DOHH2 (cell line): ENCODE measurements at regions not wholly inside any gene's neighbourhood (a gene's known extent, or its start where the extent isn't known, plus 50 kb on each side); places are given as distances from the start of the nearest gene placed in this dataset.

Source experiments
- H3F3A ChIP-seq: fragments of 200-600 bp; sonication (generic), shearing (Covaris generic); 2 replicates; pipeline ENCODE4 v1.6.0; 2016; ENCODE audit warnings: antibody characterized with exemption, mild to moderate bottlenecking; ENCODE audit not compliant: control insufficient read depth, insufficient read depth
- H3K27ac ChIP-seq: fragments of 200-600 bp; sonication (generic); 2 replicates; pipeline ENCODE4 v1.5.1; 2014; ENCODE audit warnings: low read depth, mild to moderate bottlenecking, low read length, moderate library complexity
- H3K27me3 ChIP-seq: fragments of 200-600 bp; sonication (generic); 2 replicates; pipeline ENCODE4 v1.6.1; 2014; ENCODE audit warnings: mild to moderate bottlenecking, low read length, mixed read lengths; ENCODE audit not compliant: control insufficient read depth
- H3K36me3 ChIP-seq: fragments of 200-600 bp; sonication (generic); 2 replicates; pipeline ENCODE4 v1.6.1; 2014; ENCODE audit warnings: mild to moderate bottlenecking, low read length, moderate library complexity, mixed read lengths; ENCODE audit not compliant: control insufficient read depth
- H3K4me1 ChIP-seq: fragments of 200-600 bp; sonication (generic); 2 replicates; pipeline ENCODE4 v1.6.1; 2014; ENCODE audit warnings: mild to moderate bottlenecking, low read length, mixed read lengths; ENCODE audit not compliant: control insufficient read depth
- H3K4me2 ChIP-seq: fragments of 200-600 bp; sonication (generic); 2 replicates; pipeline ENCODE4 v1.6.0; 2014; ENCODE audit warnings: mild to moderate bottlenecking, low read length, moderate library complexity
- H3K4me3 ChIP-seq: fragments of 200-600 bp; sonication (generic); 2 replicates; pipeline ENCODE4 v1.5.1; 2014; ENCODE audit warnings: mild to moderate bottlenecking, low read length, mixed read lengths
- H3K79me2 ChIP-seq: fragments of 200-600 bp; sonication (generic); 2 replicates; pipeline ENCODE4 v1.6.1; 2014; ENCODE audit warnings: mild to moderate bottlenecking, low read length, mixed read lengths; ENCODE audit not compliant: control insufficient read depth
- H3K9me2 ChIP-seq: fragments of 200-600 bp; sonication (generic); replicated peaks from 2 replicates; pipeline ENCODE4 v1.6.1; 2014; ENCODE audit warnings: mild to moderate bottlenecking, low read length, mixed read lengths; ENCODE audit not compliant: control insufficient read depth
- H3K9me3 ChIP-seq: fragments of 200-600 bp; sonication (generic); 2 replicates; pipeline ENCODE4 v1.6.1; 2014; ENCODE audit warnings: antibody characterized with exemption, low read length, mixed read lengths; ENCODE audit not compliant: control insufficient read depth, insufficient read depth
- H4K20me1 ChIP-seq: fragments of 200-600 bp; sonication (generic); 2 replicates; pipeline ENCODE4 v1.6.0; 2014; ENCODE audit warnings: low read depth, mild to moderate bottlenecking, antibody characterized with exemption, low read length, moderate library complexity; ENCODE audit not compliant: control insufficient read depth, insufficient read depth
- EZH2phosphoT487 ChIP-seq: fragments of 200-600 bp; sonication (generic); IDR thresholded peaks from 2 replicates; pipeline ENCODE4 v1.6.1; 2017; ENCODE audit warnings: borderline replicate concordance, mild to moderate bottlenecking, antibody characterized with exemption, low read length, moderate library complexity, mixed read lengths
- TF ChIP-seq, protein P1 (sequence below): fragments of 200-600 bp; sonication (generic); IDR thresholded peaks from one replicate; pipeline ENCODE4 v1.5.1; 2014; ENCODE audit warnings: antibody characterized with exemption, mild to moderate bottlenecking, low read depth, low read length; ENCODE audit not compliant: poor library complexity, severe bottlenecking

DNA sequence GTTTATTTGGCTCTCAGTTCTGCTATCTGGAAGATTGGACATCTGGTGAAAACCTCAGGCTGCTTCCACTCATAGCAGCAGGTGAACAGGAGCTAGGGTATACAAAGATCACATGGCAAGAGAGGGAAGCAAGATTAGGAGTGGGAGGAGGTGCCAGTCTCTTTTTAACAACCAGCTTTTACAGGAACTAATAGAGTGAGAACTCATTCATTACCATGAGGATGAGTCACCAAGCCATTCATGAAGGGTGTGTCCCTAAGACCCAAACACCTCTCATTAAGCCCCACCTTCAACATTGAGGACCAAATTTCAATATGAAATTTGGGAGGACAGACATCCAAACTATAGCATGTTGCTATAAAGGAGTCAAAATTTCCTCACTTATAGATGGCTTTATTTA lies 85.4 kb upstream of the HCRTR2 start:
- Histone ChIP-seq H3K4me3 (no peak overlapping the region), H3K79me2 (no peaks in the 10 kb centered on the region), H3K9me3 (peaks cover 3% of the 10 kb centered on the region; the same call in 1 of the 2 replicates), H4K20me1 (no peaks in the 10 kb centered on the region), H3K4me1 (no peaks in the 10 kb centered on the region), H3K4me2 (no peak overlapping the region), H3K36me3 (no peaks in the 10 kb centered on the region), H3K27me3 (no peaks in the 10 kb centered on the region), H3K27ac (no peak overlapping the region), H3F3A (no peaks in the 10 kb centered on the region), H3K9me2 (no peaks in the 10 kb centered on the region)
- no peak for TF ChIP-seq EZH2phosphoT487
- TF ChIP-seq, protein P1, sequence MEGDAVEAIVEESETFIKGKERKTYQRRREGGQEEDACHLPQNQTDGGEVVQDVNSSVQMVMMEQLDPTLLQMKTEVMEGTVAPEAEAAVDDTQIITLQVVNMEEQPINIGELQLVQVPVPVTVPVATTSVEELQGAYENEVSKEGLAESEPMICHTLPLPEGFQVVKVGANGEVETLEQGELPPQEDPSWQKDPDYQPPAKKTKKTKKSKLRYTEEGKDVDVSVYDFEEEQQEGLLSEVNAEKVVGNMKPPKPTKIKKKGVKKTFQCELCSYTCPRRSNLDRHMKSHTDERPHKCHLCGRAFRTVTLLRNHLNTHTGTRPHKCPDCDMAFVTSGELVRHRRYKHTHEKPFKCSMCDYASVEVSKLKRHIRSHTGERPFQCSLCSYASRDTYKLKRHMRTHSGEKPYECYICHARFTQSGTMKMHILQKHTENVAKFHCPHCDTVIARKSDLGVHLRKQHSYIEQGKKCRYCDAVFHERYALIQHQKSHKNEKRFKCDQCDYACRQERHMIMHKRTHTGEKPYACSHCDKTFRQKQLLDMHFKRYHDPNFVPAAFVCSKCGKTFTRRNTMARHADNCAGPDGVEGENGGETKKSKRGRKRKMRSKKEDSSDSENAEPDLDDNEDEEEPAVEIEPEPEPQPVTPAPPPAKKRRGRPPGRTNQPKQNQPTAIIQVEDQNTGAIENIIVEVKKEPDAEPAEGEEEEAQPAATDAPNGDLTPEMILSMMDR = no peak

DNA sequence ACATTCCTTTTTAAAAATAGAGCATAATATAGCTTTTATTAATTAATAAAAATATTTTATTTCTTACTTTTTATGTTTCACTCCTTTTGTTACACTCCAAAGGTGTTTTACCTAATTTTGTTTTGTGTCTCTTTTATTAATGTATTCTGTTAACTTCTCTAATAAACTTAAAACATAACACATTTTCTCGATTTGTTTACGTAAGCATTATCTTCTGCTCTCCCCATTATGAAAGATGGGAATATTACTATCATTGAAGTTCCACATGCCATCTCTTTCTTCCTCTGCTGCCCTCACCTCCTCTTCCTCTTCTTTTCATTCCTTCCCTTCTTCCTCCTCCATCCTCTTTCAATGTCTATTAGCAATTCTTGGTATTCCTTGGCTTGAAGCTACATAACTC lies 85.0 kb upstream of the HCRTR2 start:
- TF ChIP-seq EZH2phosphoT487 = no peak
- TF ChIP-seq, protein P1 = no peak
- H3K4me1 ChIP-seq = no peaks in the 10 kb centered on the region
- no peaks in the 10 kb centered on the region for H3K36me3 ChIP-seq
- no peaks in the 10 kb centered on the region for H3F3A ChIP-seq
- H3K27me3 ChIP-seq = no peaks in the 10 kb centered on the region
- H3K9me2 ChIP-seq = no peaks in the 10 kb centered on the region
- no peak overlapping the region for H3K4me3 ChIP-seq
- no peaks in the 10 kb centered on the region for H3K79me2 ChIP-seq
- no peaks in the 10 kb centered on the region for H4K20me1 ChIP-seq
- no peak overlapping the region for H3K27ac ChIP-seq
- H3K4me2 ChIP-seq = no peak overlapping the region
- H3K9me3 ChIP-seq = no peaks in the 10 kb centered on the region; the same call in 1 of the 2 replicates

DNA sequence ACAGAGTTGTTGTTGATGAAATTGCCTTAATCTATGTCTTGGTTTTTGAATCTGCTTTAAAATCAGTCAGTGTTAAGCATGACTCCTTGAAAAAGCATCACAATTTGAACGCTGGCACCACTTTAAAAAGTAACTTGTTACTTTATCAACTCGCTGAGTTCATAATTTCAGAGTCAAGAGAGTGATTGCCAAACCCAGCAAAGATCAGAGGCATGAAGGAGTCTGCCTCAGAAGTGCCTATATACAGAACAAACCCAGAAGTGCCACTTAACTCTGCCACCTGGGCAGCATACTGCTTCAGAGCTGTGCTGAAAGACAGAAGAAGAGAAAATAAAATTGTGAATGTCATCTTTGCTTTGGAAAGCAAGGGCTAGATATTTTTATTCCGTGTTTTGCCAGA lies 73.6 kb upstream of the HCRTR2 start:
- no peak overlapping the region for H3K27ac ChIP-seq
- no peaks in the 10 kb centered on the region for H3K9me2 ChIP-seq
- H4K20me1 ChIP-seq = no peaks in the 10 kb centered on the region
- H3K27me3 ChIP-seq = no peaks in the 10 kb centered on the region
- no peaks in the 10 kb centered on the region for H3F3A ChIP-seq
- H3K4me2 ChIP-seq = no peak overlapping the region
- H3K36me3 ChIP-seq = no peaks in the 10 kb centered on the region
- no peak for TF ChIP-seq EZH2phosphoT487
- TF ChIP-seq, protein P1 = no peak
- no peak overlapping the region for H3K4me3 ChIP-seq
- no peaks in the 10 kb centered on the region for H3K79me2 ChIP-seq
- H3K9me3 ChIP-seq = no peaks in the 10 kb centered on the region
- no peaks in the 10 kb centered on the region for H3K4me1 ChIP-seq

DNA sequence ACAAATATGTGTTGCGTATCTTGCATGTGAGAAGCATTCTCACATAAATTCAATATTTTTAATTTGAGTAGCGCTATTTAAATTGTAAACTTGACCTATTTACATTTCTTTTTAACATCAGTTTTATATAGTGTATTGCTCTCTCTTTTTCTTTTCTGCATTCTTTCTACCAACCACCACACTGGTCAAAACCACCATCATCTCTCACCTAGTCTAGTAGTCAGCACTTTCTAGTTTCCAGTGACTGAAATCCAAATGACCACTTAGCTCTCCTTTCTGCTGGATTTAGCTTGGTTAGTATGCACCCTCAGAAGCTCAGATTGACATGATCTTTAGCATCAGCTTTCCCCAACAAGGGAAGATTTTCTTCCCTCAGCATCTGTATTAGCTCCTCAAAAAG lies 73.2 kb upstream of the HCRTR2 start:
- Histone ChIP-seq H3F3A (no peaks in the 10 kb centered on the region), H3K79me2 (no peaks in the 10 kb centered on the region), H3K36me3 (no peaks in the 10 kb centered on the region), H3K4me2 (no peak overlapping the region), H3K4me3 (no peak overlapping the region), H3K9me2 (no peaks in the 10 kb centered on the region), H3K4me1 (no peaks in the 10 kb centered on the region), H3K27ac (no peak overlapping the region), H3K27me3 (no peaks in the 10 kb centered on the region), H4K20me1 (no peaks in the 10 kb centered on the region), H3K9me3 (no peaks in the 10 kb centered on the region)
- no peak for TF ChIP-seq EZH2phosphoT487
- TF ChIP-seq, protein P1 = no peak
